NCI-H146 (cell line): ENCODE measurements at regions not wholly inside any gene's neighbourhood (a gene's known extent, or its start where the extent isn't known, plus 50 kb on each side); places are given as distances from the start of the nearest gene placed in this dataset.

Experiments used
- DNase-seq: peaks from one replicate; lab custom pipeline; 2025; lab: John Stamatoyannopoulos, UW

GRCh38 chr5:167557359-167557758, 734.1 kb upstream of the WWC1 start:
- DNase-seq = no peak

- no peak for DNase-seq
Measured at GRCh38 chr5:167561796-167562195, 729.6 kb upstream of the WWC1 start.

GRCh38 chr5:167564275-167564674, 727.2 kb upstream of the WWC1 start:
- no peak for DNase-seq

- no peak for DNase-seq
Measured at GRCh38 chr5:167565189-167565954, 726.1 kb upstream of the WWC1 start.

GRCh38 chr5:167570431-167570830, 721.0 kb upstream of the WWC1 start:
- no peak for DNase-seq

GRCh38 chr5:167571824-167572223, 719.6 kb upstream of the WWC1 start:
- no peak for DNase-seq

GRCh38 chr5:167573370-167574127, 717.9 kb upstream of the WWC1 start:
- peak; percentile 14 for DNase-seq

GRCh38 chr5:167574464-167574863, 717.0 kb upstream of the WWC1 start:
- no peak for DNase-seq

- no peak for DNase-seq
Measured at GRCh38 chr5:167575330-167575729, 716.1 kb upstream of the WWC1 start.

- DNase-seq = no peak
Measured at GRCh38 chr5:167576126-167576525, 715.3 kb upstream of the WWC1 start.

- no peak for DNase-seq
Measured at GRCh38 chr5:167576897-167577296, 714.5 kb upstream of the WWC1 start.

GRCh38 chr5:167577616-167578015, 713.8 kb upstream of the WWC1 start:
- DNase-seq = no peak

GRCh38 chr5:167578977-167579692, 712.3 kb upstream of the WWC1 start:
- no peak for DNase-seq

GRCh38 chr5:167579693-167580055, 711.8 kb upstream of the WWC1 start:
- no peak for DNase-seq

GRCh38 chr5:167580608-167581007, 710.8 kb upstream of the WWC1 start:
- no peak for DNase-seq

GRCh38 chr5:167582283-167582682, 709.2 kb upstream of the WWC1 start:
- no peak for DNase-seq

GRCh38 chr5:167582886-167583285, 708.6 kb upstream of the WWC1 start:
- DNase-seq = no peak

GRCh38 chr5:167585184-167585583, 706.3 kb upstream of the WWC1 start:
- DNase-seq = no peak

GRCh38 chr5:167587772-167588437, 703.5 kb upstream of the WWC1 start:
- peak; percentile 4 for DNase-seq

- no peak for DNase-seq
Measured at GRCh38 chr5:167592114-167592513, 699.3 kb upstream of the WWC1 start.

GRCh38 chr5:167593329-167594060, 698.0 kb upstream of the WWC1 start:
- DNase-seq = no peak

GRCh38 chr5:167594061-167594435, 697.4 kb upstream of the WWC1 start:
- DNase-seq = no peak
